Astrocyte (in vitro differentiated cells and primary cell): ENCODE measurements at regions not wholly inside any gene's neighbourhood (a gene's known extent, or its start where the extent isn't known, plus 50 kb on each side); places are given as distances from the start of the nearest gene placed in this dataset.

ENCODE experiments used
- DNase-seq: peaks from one replicate; pipeline ENCODE4 v3.0.0-alpha.2; 2010; ENCODE audit warnings: low read depth
- FAIRE-seq: peaks from 2 replicates; lab custom pipeline; 2011; peaks lifted over from hg19 to GRCh38; lab: Jason Lieb, UNC
- H2AFZ ChIP-seq: 2 replicates; pipeline ENCODE4 v1.6.0; 2012; ENCODE audit warnings: low read depth, low read length, inconsistent platforms
- H3K27ac ChIP-seq: 2 replicates; pipeline ENCODE4 v1.5.1; 2011; ENCODE audit warnings: low read depth, low read length, inconsistent platforms
- H3K27me3 ChIP-seq: 2 replicates; pipeline ENCODE4 v1.6.0; 2011; ENCODE audit warnings: low read length, inconsistent platforms; ENCODE audit not compliant: insufficient read depth
- H3K36me3 ChIP-seq: 2 replicates; pipeline ENCODE4 v1.5.1; 2011; ENCODE audit warnings: low read length, inconsistent platforms; ENCODE audit not compliant: insufficient read depth
- H3K4me1 ChIP-seq: 2 replicates; pipeline ENCODE4 v1.5.1; 2011; ENCODE audit warnings: low read length, inconsistent platforms; ENCODE audit not compliant: insufficient read depth
- H3K4me2 ChIP-seq: 2 replicates; pipeline ENCODE4 v1.6.0; 2012; ENCODE audit warnings: low read length, inconsistent platforms
- H3K4me3 ChIP-seq: 2 replicates; pipeline ENCODE4 v1.5.1; 2011; ENCODE audit warnings: low read depth, mild to moderate bottlenecking, low read length, inconsistent platforms; ENCODE audit not compliant: insufficient read depth
- H3K79me2 ChIP-seq: 2 replicates; pipeline ENCODE4 v1.6.0; 2012; ENCODE audit warnings: mild to moderate bottlenecking, low read length, inconsistent platforms; ENCODE audit not compliant: insufficient read depth
- H3K9ac ChIP-seq: 2 replicates; pipeline ENCODE4 v1.6.0; 2012; ENCODE audit warnings: mild to moderate bottlenecking, low read length, inconsistent platforms
- H3K9me3 ChIP-seq: 2 replicates; pipeline ENCODE4 v1.5.1; 2012; ENCODE audit warnings: low read depth, mild to moderate bottlenecking, low read length, inconsistent platforms; ENCODE audit not compliant: insufficient read depth
- H4K20me1 ChIP-seq: 2 replicates; pipeline ENCODE4 v1.6.0; 2012; ENCODE audit warnings: low read length, inconsistent platforms; ENCODE audit not compliant: insufficient read depth
- H3K27ac Mint-ChIP-seq: one replicate; pipeline ENCODE4 v1.8.0; 2021; ENCODE audit warnings: mild to moderate bottlenecking, mixed read lengths; ENCODE audit not compliant: unreplicated experiment
- H3K27me3 Mint-ChIP-seq: one replicate; pipeline ENCODE4 v1.8.0; 2021; ENCODE audit warnings: low read depth, mixed read lengths; ENCODE audit not compliant: unreplicated experiment
- H3K36me3 Mint-ChIP-seq: one replicate; pipeline ENCODE4 v1.8.0; 2021; ENCODE audit warnings: low read depth, mixed read lengths; ENCODE audit not compliant: unreplicated experiment
- H3K4me1 Mint-ChIP-seq: one replicate; pipeline ENCODE4 v1.8.0; 2021; ENCODE audit warnings: low read depth, mixed read lengths; ENCODE audit not compliant: unreplicated experiment
- H3K4me3 Mint-ChIP-seq: one replicate; pipeline ENCODE4 v1.8.0; 2021; ENCODE audit warnings: mild to moderate bottlenecking, moderate library complexity, mixed read lengths; ENCODE audit not compliant: unreplicated experiment
- H3K9me3 Mint-ChIP-seq: one replicate; pipeline ENCODE4 v1.8.0; 2021; ENCODE audit warnings: mild to moderate bottlenecking, mixed read lengths; ENCODE audit not compliant: unreplicated experiment
- CTCF ChIP-seq: IDR thresholded peaks from 2 replicates; pipeline ENCODE4 v1.5.1; 2011; ENCODE audit warnings: low read depth, mild to moderate bottlenecking, inconsistent platforms, low read length, moderate library complexity; ENCODE audit not compliant: insufficient read depth
- EZH2 ChIP-seq: IDR thresholded peaks from 2 replicates; pipeline ENCODE4 v1.6.1; 2012; ENCODE audit warnings: mild to moderate bottlenecking, low read length, inconsistent platforms; ENCODE audit not compliant: insufficient read depth

GRCh38 chr14:58944343-58944967 lies 244.0 kb upstream of the DAAM1 start:
- H3K9ac ChIP-seq = no peak overlapping the region
- Mint-ChIP-seq H3K9me3 (peaks cover 1% of the 10 kb centered on the region), H3K4me3 (no peak overlapping the region), H3K36me3 (no peaks in the 10 kb centered on the region), H3K4me1 (peaks cover 43% of the 10 kb centered on the region), H3K27me3 (no peaks in the 10 kb centered on the region), H3K27ac (no peak overlapping the region)
- H3K79me2 ChIP-seq = no peaks in the 10 kb centered on the region
- H3K36me3 ChIP-seq = no peaks in the 10 kb centered on the region
- no peaks in the 10 kb centered on the region for H3K4me1 ChIP-seq
- TF ChIP-seq CTCF = no peak
- TF ChIP-seq EZH2 = no peak
- H3K9me3 ChIP-seq = no peaks in the 10 kb centered on the region
- no peak overlapping the region for H3K4me2 ChIP-seq
- no peak overlapping the region for H3K4me3 ChIP-seq
- no peak for FAIRE-seq
- no peak overlapping the region for H2AFZ ChIP-seq
- no peak overlapping the region for H3K27ac ChIP-seq
- no peaks in the 10 kb centered on the region for H3K27me3 ChIP-seq
- DNase-seq = no peak
- no peaks in the 10 kb centered on the region for H4K20me1 ChIP-seq

DNA sequence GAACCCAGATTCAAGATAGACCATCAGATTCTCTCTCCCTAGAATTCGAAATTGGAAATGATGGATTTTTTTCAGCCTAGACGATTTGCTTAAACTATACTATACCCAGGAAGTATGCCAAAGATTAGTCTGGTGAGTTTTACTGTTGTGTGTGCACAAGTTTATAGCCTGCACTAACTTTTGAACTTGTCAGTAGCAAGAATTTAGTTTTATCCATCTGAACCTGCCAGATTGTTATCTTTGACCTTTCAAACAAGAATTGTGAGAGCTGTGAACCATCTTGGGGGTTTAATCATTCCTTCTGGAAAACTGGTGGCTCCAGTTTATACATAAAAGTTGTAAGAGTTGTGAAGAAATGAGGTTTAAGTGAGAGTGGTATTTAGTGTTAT lies 243.5 kb upstream of the DAAM1 start:
- Mint-ChIP-seq H3K9me3 (no peaks in the 10 kb centered on the region), H3K36me3 (no peaks in the 10 kb centered on the region), H3K4me1 (peaks cover 41% of the 10 kb centered on the region), H3K27me3 (no peaks in the 10 kb centered on the region), H3K4me3 (no peak overlapping the region), H3K27ac (no peak overlapping the region)
- H3K36me3 ChIP-seq = no peaks in the 10 kb centered on the region
- H3K27me3 ChIP-seq = no peaks in the 10 kb centered on the region
- no peaks in the 10 kb centered on the region for H4K20me1 ChIP-seq
- H3K9me3 ChIP-seq = no peaks in the 10 kb centered on the region
- H3K4me3 ChIP-seq = no peak overlapping the region
- no peak overlapping the region for H3K4me2 ChIP-seq
- DNase-seq (no peak), FAIRE-seq (no peak)
- no peaks in the 10 kb centered on the region for H3K4me1 ChIP-seq
- H2AFZ ChIP-seq = no peak overlapping the region
- no peak for TF ChIP-seq CTCF
- no peak for TF ChIP-seq EZH2
- no peak overlapping the region for H3K27ac ChIP-seq
- H3K9ac ChIP-seq = no peak overlapping the region
- no peaks in the 10 kb centered on the region for H3K79me2 ChIP-seq

DNA sequence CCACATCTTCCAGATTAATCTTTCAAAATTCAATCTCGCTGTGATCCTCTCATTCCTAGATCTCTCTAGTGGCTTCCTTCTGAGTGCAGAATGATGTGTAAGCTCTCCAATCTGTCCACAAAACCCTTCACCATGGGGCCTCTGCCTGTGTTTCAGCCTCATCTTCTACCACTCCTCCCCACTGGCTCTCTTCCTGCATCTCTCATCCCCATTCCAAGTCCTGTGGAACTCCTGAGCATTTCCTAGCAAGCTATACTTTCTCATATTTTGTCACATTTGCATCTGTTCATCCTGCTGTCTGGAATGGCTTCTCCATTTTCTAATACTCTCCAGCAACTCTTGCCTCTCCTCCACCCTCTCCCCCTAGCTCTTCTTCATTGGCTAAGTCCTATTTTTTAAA lies 242.0 kb upstream of the DAAM1 start:
- H2AFZ ChIP-seq = no peak overlapping the region
- no peak overlapping the region for H3K4me3 ChIP-seq
- H3K4me3 Mint-ChIP-seq = no peak overlapping the region
- H3K36me3 ChIP-seq = no peaks in the 10 kb centered on the region
- no peak overlapping the region for H3K9ac ChIP-seq
- FAIRE-seq (no peak), DNase-seq (no peak)
- H3K27ac ChIP-seq = no peak overlapping the region
- no peak overlapping the region for H3K4me2 ChIP-seq
- peaks cover 3% of the 10 kb centered on the region for H3K9me3 Mint-ChIP-seq
- no peaks in the 10 kb centered on the region for H3K4me1 ChIP-seq
- no peaks in the 10 kb centered on the region for H3K36me3 Mint-ChIP-seq
- H3K4me1 Mint-ChIP-seq = peaks cover 37% of the 10 kb centered on the region
- H3K27ac Mint-ChIP-seq = no peak overlapping the region
- H3K79me2 ChIP-seq = no peaks in the 10 kb centered on the region
- H3K27me3 ChIP-seq = no peaks in the 10 kb centered on the region
- no peaks in the 10 kb centered on the region for H3K27me3 Mint-ChIP-seq
- H4K20me1 ChIP-seq = no peaks in the 10 kb centered on the region
- no peaks in the 10 kb centered on the region for H3K9me3 ChIP-seq
- TF ChIP-seq CTCF = no peak
- TF ChIP-seq EZH2 = no peak
